OCI-LY3 (cell line): ENCODE measurements at regions not wholly inside any gene's neighbourhood (a gene's known extent, or its start where the extent isn't known, plus 50 kb on each side); places are given as distances from the start of the nearest gene placed in this dataset.

Source experiments
- EZH2phosphoT487 ChIP-seq: fragments of 200-600 bp; shearing (Covaris generic); IDR thresholded peaks from 2 replicates; pipeline ENCODE4 v1.6.1; 2018; ENCODE audit warnings: antibody characterized with exemption, mixed run types, low read depth
- TF ChIP-seq, protein P1 (sequence below): fragments of 200-600, 300-600 bp; sonication (generic); IDR thresholded peaks from 2 replicates; pipeline ENCODE4 v1.5.1; 2014; ENCODE audit warnings: antibody characterized with exemption, low read length, low read depth

DNA sequence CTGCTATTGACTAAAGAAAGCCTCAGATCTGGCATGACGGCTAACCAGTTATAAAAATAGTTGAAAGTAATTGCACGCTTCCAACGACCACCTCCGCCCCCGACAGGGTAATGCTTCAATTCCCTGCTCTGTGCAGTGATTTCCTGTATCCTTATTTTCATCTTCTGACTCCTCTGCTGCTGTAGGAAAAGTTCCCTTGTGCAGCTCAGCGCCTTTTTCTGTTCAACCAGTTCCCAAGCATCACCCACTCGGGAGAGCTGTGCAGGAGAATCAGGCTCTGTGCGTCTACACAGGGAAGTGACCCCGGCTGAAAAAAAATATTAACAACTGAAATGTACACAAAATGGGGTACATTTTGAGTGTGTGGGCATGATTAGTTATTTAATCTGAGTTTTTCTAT, 91.3 kb upstream of the COPS8 start:
- TF ChIP-seq, protein P1, sequence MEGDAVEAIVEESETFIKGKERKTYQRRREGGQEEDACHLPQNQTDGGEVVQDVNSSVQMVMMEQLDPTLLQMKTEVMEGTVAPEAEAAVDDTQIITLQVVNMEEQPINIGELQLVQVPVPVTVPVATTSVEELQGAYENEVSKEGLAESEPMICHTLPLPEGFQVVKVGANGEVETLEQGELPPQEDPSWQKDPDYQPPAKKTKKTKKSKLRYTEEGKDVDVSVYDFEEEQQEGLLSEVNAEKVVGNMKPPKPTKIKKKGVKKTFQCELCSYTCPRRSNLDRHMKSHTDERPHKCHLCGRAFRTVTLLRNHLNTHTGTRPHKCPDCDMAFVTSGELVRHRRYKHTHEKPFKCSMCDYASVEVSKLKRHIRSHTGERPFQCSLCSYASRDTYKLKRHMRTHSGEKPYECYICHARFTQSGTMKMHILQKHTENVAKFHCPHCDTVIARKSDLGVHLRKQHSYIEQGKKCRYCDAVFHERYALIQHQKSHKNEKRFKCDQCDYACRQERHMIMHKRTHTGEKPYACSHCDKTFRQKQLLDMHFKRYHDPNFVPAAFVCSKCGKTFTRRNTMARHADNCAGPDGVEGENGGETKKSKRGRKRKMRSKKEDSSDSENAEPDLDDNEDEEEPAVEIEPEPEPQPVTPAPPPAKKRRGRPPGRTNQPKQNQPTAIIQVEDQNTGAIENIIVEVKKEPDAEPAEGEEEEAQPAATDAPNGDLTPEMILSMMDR: no peak
- TF ChIP-seq EZH2phosphoT487: no peak
